NCI-H1417 treated with DMSO at 0.1 percent for 48 hours (cell line): ENCODE measurements at regions not wholly inside any gene's neighbourhood (a gene's known extent, or its start where the extent isn't known, plus 50 kb on each side); places are given as distances from the start of the nearest gene placed in this dataset.
"Not testable (repeated sequence)": the region's sequence is repeated elsewhere in the genome, so short reads cannot be mapped to it uniquely, and the experiment has no call there.

Experiments used
- DNase-seq: peaks from one replicate; lab custom pipeline; 2025; lab: John Stamatoyannopoulos, UW

DNA sequence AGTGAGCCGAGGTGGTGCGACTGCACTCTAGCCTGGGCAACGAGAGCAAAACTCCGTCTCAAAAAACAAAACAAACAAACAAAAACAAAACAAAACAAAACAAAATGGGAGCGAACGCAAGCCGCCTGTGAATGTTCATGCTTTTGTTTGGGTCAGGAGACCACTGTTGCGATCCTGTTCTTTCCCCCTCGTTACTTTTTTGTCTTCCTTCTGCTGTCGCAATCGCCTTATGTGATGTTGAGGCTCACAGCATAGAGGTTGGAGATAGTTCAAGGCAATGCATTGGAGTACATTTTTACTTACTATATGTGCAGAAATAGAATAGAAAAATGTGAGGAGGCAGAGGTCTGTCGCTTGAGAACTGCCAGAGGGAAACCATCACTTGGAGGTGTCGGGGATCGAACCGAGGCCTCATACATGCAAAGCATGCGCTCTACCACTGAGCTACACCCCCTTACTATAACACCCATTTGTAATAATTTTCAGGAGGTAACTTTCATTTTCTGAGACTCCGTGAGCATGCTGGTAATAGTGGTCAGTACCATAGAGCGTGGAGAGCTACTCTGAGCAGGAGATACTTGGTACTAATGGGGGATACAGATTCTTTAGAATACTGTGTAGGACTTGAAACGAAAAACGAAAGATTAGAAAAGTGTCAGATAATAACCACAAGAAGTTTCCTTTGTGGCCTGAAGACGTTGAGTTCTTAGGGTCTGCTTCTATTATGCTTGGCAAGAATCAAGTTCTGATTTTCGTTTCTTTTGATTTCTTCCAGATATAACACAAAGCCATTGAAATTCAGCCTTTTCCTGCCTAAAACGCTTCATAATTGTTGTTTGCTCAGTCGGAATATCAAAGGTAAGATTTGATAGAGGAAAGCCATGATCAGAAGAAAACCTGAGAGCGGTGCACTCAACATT lies 121.1 kb downstream of the TRIM27 start:
- DNase-seq, result no peak

DNA sequence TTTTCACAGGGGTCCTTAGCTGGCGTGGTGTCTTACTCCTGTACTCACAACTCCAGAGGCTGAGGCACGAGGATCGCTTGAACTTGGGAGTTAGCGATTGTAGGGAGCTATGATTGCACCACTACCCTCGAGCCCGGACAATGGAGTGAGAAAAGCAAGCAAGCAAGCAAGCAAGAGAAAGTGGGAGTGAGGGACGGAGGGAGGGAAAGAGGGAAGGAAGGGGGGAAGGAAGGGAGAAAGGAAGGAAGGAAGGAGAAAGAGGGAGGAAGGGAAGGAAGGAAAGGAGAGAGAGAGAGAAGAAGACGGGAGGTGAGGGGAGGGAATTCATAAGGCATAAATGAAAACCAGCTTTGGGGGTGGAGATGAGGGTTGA lies 120.5 kb downstream of the TRIM27 start:
- no peak for DNase-seq

GRCh38 chr6:28807682-28808280 lies 116.0 kb downstream of the TRIM27 start:
- DNase-seq, result no peak

DNA sequence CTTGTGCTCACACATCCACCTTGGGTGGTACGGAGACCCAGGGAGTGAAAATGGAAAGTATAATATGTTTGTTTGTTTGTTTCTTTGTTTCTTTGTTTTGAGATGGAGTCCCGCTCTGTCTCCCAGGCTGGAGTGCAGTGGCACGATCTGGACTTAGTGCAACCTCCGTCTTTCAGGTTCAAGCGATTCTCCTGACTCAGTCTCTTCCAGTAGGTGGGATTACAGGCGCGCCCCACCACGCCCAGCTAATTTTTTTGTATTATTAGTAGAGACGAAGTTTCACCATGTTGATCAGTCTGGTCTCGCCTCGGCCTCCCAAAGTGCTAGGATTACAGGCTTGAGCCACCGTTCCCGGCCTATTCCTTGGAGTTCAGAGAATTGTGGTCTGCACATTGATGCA lies 115.4 kb downstream of the TRIM27 start:
- no peak for DNase-seq

GRCh38 chr6:28809947-28810658 lies 113.7 kb downstream of the TRIM27 start:
- DNase-seq, result no peak

- DNase-seq, result no peak
Observed at GRCh38 chr6:28810659-28811053, 113.1 kb downstream of the TRIM27 start.

- DNase-seq, result no peak
Observed at GRCh38 chr6:28811873-28812272, 111.9 kb downstream of the TRIM27 start.

GRCh38 chr6:28812778-28813569 lies 110.8 kb downstream of the TRIM27 start:
- DNase-seq, result no peak

- DNase-seq, result no peak
Observed at GRCh38 chr6:28814032-28814976, 109.5 kb downstream of the TRIM27 start.

- no peak for DNase-seq
Observed at GRCh38 chr6:28816339-28816908, 107.4 kb downstream of the TRIM27 start.

DNA sequence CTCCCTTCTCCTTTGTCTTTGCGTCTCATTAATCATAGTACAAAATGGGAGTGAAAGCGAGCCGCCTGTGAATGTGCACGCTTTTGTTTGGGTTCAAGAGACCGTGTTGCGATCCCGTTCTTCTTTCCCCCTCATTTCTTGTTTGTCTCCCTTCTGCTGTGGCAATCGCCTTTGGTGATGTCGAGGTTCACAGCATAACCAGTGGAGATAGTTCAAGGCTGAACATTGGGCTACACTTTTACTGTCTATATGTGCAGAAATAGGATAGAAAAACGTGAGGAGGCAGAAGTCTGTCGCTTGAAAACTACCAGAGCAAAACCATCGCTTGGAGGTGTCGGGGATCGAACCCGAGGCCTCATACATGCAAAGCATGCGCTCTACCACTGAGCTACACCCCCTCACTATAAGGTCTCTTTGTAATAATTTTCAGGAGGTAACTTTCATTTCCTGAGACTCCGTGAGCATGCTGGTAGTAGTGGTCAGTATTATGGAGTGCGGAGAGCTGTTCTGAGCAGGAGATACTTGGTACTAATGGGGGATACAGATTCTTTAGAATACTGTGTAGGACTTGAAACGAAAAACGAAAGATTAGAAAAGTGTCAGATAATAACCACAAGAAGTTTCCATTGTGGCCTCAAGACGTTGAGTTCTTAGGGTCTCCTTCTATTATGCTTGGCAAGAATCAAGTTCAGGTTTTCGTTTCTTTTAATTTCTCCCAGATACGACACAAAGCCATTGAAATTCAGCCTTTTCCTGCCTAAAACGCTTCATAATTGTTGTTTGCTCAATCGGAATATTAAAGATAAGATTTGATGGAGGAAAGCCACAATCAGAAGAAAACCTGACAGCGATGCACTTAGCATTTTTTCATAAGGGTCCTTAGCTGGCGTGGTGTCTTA lies 106.6 kb downstream of the TRIM27 start:
- no peak for DNase-seq

DNA sequence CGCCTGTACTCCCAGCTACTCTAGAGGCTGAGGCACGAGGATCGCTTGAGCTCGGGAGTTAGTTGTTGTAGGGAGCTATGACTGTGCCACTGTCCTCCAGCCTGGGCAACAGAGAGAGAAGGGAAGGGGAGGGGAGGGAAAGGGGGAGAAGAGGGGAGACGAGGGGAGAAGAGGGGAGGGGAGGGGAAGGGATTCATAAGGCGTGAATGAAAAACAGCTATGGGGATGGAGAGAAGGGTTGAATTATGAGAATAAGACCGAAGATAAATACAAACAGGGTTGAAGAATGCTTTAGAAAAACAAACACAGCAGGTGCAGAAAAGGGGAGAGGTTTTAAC lies 106.0 kb downstream of the TRIM27 start:
- DNase-seq, result no peak

GRCh38 chr6:28824793-28825731 lies 98.7 kb downstream of the TRIM27 start:
- no peak for DNase-seq

DNA sequence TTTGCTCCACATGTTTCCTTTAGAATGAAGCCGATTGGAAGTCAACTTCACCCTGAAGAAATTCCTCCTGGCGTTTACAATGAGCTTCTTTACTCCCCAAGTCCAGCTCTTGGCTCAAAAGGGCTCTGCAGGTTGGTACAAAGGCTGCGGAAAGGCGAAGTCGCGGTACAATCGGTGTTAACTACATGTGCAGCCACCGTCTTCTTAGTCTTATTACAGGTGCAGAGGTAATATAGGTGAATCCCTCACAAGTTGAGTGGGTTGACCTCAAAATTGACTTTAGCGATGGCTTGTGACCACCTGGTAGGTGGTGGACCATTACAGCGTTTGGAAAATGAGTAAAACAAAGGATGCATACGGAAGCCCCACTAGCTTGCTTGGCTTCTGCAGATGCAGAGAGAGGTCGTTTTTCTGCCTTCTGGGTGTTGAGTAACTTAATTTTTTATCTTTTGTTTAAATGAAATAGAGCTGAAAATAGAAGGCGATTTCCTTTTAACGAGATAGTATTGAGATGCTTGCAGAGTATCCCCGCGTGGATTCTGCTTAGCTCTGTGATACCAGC lies 98.0 kb downstream of the TRIM27 start:
- no peak for DNase-seq

DNA sequence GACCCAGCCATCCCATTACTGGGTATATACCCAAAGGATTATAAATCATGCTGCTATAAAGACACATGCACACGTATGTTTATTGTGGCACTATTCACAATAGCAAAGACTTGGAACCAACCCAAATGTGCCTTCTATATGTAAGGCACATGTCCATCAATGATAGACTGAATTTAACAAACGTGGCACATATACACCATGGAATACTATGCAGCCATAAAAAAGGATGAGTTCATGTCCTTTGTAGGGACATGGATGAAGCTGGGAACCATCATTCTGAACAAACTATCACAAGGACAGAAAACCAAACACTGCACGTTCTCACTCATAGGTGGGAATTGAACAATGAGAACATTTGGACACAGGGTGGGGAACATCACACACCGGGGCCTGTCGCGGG lies 92.1 kb downstream of the TRIM27 start:
- not testable (repeated sequence) for DNase-seq

GRCh38 chr6:28836703-28837102 lies 87.1 kb downstream of the TRIM27 start:
- DNase-seq, result not testable (repeated sequence)

- no peak for DNase-seq
Observed at GRCh38 chr6:28838289-28838633, 85.5 kb downstream of the TRIM27 start.
